ENCODE measurements at regions not wholly inside any gene's neighbourhood (a gene's known extent, or its start where the extent isn't known, plus 50 kb on each side); places are given as distances from the start of the nearest gene placed in this dataset.
"Not testable (repeated sequence)": the region's sequence is repeated elsewhere in the genome, so short reads cannot be mapped to it uniquely, and the experiment has no call there.

DNA sequence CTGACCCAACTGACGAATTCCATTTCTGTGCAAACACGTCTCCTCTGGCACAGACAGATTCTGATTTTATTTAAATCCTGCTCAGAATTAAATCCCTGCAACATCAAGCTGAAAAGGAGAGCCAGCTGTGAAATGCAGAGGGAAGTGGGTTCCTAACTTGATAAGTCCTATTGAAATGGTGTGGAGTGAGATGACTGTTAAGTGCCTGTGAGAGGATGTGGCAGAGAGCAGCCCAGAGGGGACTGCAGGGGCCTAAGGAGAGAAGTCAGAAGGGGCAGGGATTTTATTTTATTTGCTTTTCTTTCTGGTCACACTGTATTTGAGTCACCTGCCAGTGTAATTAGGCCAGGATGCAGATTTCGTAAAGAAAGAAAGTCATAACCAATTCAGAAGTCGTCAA lies 277.4 kb downstream of the NKX6-1 start:
- H3K27me3 ChIP-seq (ENCODE audit: control insufficient read depth in 1 of 2, insufficient read depth in 2 of 2, low read length in 1 of 2), result no peaks in the 10 kb centered on the region
- intact Hi-C loops (cut with DNase I), result no loop called here
- 70 to 74% methylated on average over 4 of the region's 4 CpGs for WGBS, 2 donors
- H3K27ac ChIP-seq (ENCODE audit: low read depth in 1 of 2, low read length in 2 of 2), result no peak overlapping the region
- no peaks in the 10 kb centered on the region for H3K36me3 ChIP-seq (ENCODE audit: control insufficient read depth in 1 of 2, insufficient read depth in 2 of 2, low read length in 1 of 2)
- DNase-seq (no peak), ATAC-seq (ENCODE audit: low FRiP score) (no peak)
- no peaks in the 10 kb centered on the region for H3K9me3 ChIP-seq (ENCODE audit: control insufficient read depth, low read length)
- no peak overlapping the region for H3K4me3 ChIP-seq (ENCODE audit: low read length in 2 of 2)
- H3K4me1 ChIP-seq (ENCODE audit: control insufficient read depth in 1 of 2, insufficient read depth in 2 of 2, low read length in 2 of 2), result no peaks in the 10 kb centered on the region

GRCh38 chr4:84220990-84221389 lies 278.1 kb downstream of the NKX6-1 start:
- Histone ChIP-seq H3K27me3 (ENCODE audit: control insufficient read depth in 1 of 2, insufficient read depth in 2 of 2, low read length in 1 of 2) (no peaks in the 10 kb centered on the region), H3K27ac (ENCODE audit: low read depth in 1 of 2, low read length in 2 of 2) (no peak overlapping the region), H3K36me3 (ENCODE audit: control insufficient read depth in 1 of 2, insufficient read depth in 2 of 2, low read length in 1 of 2) (no peaks in the 10 kb centered on the region), H3K4me3 (ENCODE audit: low read length in 2 of 2) (no peak overlapping the region), H3K4me1 (ENCODE audit: control insufficient read depth in 1 of 2, insufficient read depth in 2 of 2, low read length in 2 of 2) (no peaks in the 10 kb centered on the region), H3K9me3 (ENCODE audit: control insufficient read depth, low read length) (no peaks in the 10 kb centered on the region)
- intact Hi-C loops (cut with DNase I), result no loop called here
- ATAC-seq (ENCODE audit: low FRiP score), result no peak
- 68 to 77% methylated on average over 6 of the region's 6 CpGs for WGBS, 2 donors
- DNase-seq, result no peak

GRCh38 chr4:84219656-84220055 lies 279.4 kb downstream of the NKX6-1 start:
- no peak overlapping the region for H3K4me3 ChIP-seq (ENCODE audit: low read length in 2 of 2)
- H3K36me3 ChIP-seq (ENCODE audit: control insufficient read depth in 1 of 2, insufficient read depth in 2 of 2, low read length in 1 of 2), result no peaks in the 10 kb centered on the region
- no peak for ATAC-seq (ENCODE audit: low FRiP score)
- no peaks in the 10 kb centered on the region for H3K9me3 ChIP-seq (ENCODE audit: control insufficient read depth, low read length)
- 79 to 83% methylated on average over 1 of the region's 1 CpG for WGBS, 2 donors
- no peaks in the 10 kb centered on the region for H3K4me1 ChIP-seq (ENCODE audit: control insufficient read depth in 1 of 2, insufficient read depth in 2 of 2, low read length in 2 of 2)
- intact Hi-C loops (cut with DNase I), result no loop called here
- H3K27ac ChIP-seq (ENCODE audit: low read depth in 1 of 2, low read length in 2 of 2), result no peak overlapping the region
- H3K27me3 ChIP-seq (ENCODE audit: control insufficient read depth in 1 of 2, insufficient read depth in 2 of 2, low read length in 1 of 2), result no peaks in the 10 kb centered on the region
- no peak for DNase-seq

DNA sequence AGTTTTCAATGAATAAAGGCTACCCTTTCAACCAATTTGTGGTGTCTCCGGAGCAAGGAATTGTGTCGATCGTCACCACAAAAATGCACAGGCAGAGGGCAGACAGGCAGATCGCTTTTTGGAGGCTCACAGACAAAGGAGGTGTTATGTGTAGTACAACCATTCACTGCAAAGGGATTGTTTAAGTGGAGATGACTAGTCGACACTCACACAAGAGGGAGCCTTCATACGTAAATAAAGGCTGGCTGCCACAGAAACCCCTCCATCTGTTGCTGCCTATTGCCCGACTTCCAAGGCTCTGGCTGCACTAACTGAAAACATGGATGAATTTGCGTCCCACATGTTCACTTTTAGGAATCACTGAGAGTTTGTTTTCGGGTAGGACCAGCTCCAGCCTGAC lies 281.1 kb downstream of the NKX6-1 start:
- DNase-seq, result no peak
- H3K27ac ChIP-seq (ENCODE audit: low read depth in 1 of 2, low read length in 2 of 2), result no peak overlapping the region
- no peaks in the 10 kb centered on the region for H3K27me3 ChIP-seq (ENCODE audit: control insufficient read depth in 1 of 2, insufficient read depth in 2 of 2, low read length in 1 of 2)
- no peak overlapping the region for H3K4me3 ChIP-seq (ENCODE audit: low read length in 2 of 2)
- H3K9me3 ChIP-seq (ENCODE audit: control insufficient read depth, low read length), result no peaks in the 10 kb centered on the region
- no peaks in the 10 kb centered on the region for H3K4me1 ChIP-seq (ENCODE audit: control insufficient read depth in 1 of 2, insufficient read depth in 2 of 2, low read length in 2 of 2)
- WGBS, 2 donors, result 55 to 62% methylated on average over 9 of the region's 9 CpGs
- H3K36me3 ChIP-seq (ENCODE audit: control insufficient read depth in 1 of 2, insufficient read depth in 2 of 2, low read length in 1 of 2), result no peaks in the 10 kb centered on the region
- intact Hi-C loops (cut with DNase I), result no loop called here
- ATAC-seq (ENCODE audit: low FRiP score), result no peak

GRCh38 chr4:84215217-84215616 lies 283.9 kb downstream of the NKX6-1 start:
- H3K9me3 ChIP-seq (ENCODE audit: control insufficient read depth, low read length), result no peaks in the 10 kb centered on the region
- H3K4me1 ChIP-seq (ENCODE audit: control insufficient read depth in 1 of 2, insufficient read depth in 2 of 2, low read length in 2 of 2), result no peaks in the 10 kb centered on the region
- H3K4me3 ChIP-seq (ENCODE audit: low read length in 2 of 2), result no peak overlapping the region
- ATAC-seq (ENCODE audit: low FRiP score) (no peak), DNase-seq (no peak)
- no peaks in the 10 kb centered on the region for H3K27me3 ChIP-seq (ENCODE audit: control insufficient read depth in 1 of 2, insufficient read depth in 2 of 2, low read length in 1 of 2)
- no peaks in the 10 kb centered on the region for H3K36me3 ChIP-seq (ENCODE audit: control insufficient read depth in 1 of 2, insufficient read depth in 2 of 2, low read length in 1 of 2)
- 81 to 87% methylated on average over 2 of the region's 2 CpGs for WGBS, 2 donors
- intact Hi-C loops (cut with DNase I), result no loop called here
- no peak overlapping the region for H3K27ac ChIP-seq (ENCODE audit: low read depth in 1 of 2, low read length in 2 of 2)

- H3K9me3 ChIP-seq (ENCODE audit: control insufficient read depth, low read length); H3K27ac ChIP-seq (ENCODE audit: low read depth in 1 of 2, low read length in 2 of 2); ATAC-seq (ENCODE audit: low FRiP score); H3K4me3 ChIP-seq (ENCODE audit: low read length in 2 of 2); H3K36me3 ChIP-seq (ENCODE audit: control insufficient read depth in 1 of 2, insufficient read depth in 2 of 2, low read length in 1 of 2); intact Hi-C loops (cut with DNase I); H3K27me3 ChIP-seq (ENCODE audit: control insufficient read depth in 1 of 2, insufficient read depth in 2 of 2, low read length in 1 of 2); DNase-seq; H3K4me1 ChIP-seq (ENCODE audit: control insufficient read depth in 1 of 2, insufficient read depth in 2 of 2, low read length in 2 of 2): not testable (repeated sequence)
- 70 to 86% methylated on average over 4 of the region's 4 CpGs for WGBS, 2 donors
Observed at GRCh38 chr4:84206226-84206625, 292.9 kb downstream of the NKX6-1 start.

GRCh38 chr4:84189144-84189543 lies 309.9 kb downstream of the NKX6-1 start:
- DNase-seq (no peak), ATAC-seq (ENCODE audit: low FRiP score) (no peak)
- no peaks in the 10 kb centered on the region for H3K36me3 ChIP-seq (ENCODE audit: control insufficient read depth in 1 of 2, insufficient read depth in 2 of 2, low read length in 1 of 2)
- no peaks in the 10 kb centered on the region for H3K4me1 ChIP-seq (ENCODE audit: control insufficient read depth in 1 of 2, insufficient read depth in 2 of 2, low read length in 2 of 2)
- no peak overlapping the region for H3K27ac ChIP-seq (ENCODE audit: low read depth in 1 of 2, low read length in 2 of 2)
- H3K9me3 ChIP-seq (ENCODE audit: control insufficient read depth, low read length), result peaks cover 2% of the 10 kb centered on the region
- WGBS, 2 donors, result 26 to 31% methylated on average over 1 of the region's 1 CpG
- no peak overlapping the region for H3K4me3 ChIP-seq (ENCODE audit: low read length in 2 of 2)
- peaks cover 0 to 1% of the 10 kb centered on the region in 2 donors for H3K27me3 ChIP-seq (ENCODE audit: control insufficient read depth in 1 of 2, insufficient read depth in 2 of 2, low read length in 1 of 2)
- intact Hi-C loops (cut with DNase I), result no loop called here

DNA sequence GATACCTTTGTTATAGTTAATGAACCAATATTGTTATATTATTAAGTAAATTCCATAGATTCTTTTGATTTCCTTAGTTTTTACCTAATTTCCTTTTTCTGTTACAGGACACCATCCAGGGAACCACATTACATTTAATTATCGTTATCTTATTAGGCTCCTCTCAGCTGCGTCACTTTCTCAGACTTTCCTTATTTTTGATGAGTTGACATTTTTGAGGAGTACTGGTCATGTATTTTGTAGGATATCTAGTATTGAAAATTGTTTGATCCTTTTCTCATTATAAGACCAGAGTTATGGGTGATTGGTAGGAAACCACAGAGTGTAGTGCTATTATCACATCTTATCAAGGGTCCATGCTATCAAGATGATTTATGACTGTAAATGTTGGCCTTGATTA lies 319.7 kb downstream of the NKX6-1 start:
- Histone ChIP-seq H3K9me3 (ENCODE audit: control insufficient read depth, low read length) (no peaks in the 10 kb centered on the region), H3K27me3 (ENCODE audit: control insufficient read depth in 1 of 2, insufficient read depth in 2 of 2, low read length in 1 of 2) (no peaks in the 10 kb centered on the region), H3K4me1 (ENCODE audit: control insufficient read depth in 1 of 2, insufficient read depth in 2 of 2, low read length in 2 of 2) (no peaks in the 10 kb centered on the region), H3K27ac (ENCODE audit: low read depth in 1 of 2, low read length in 2 of 2) (no peak overlapping the region), H3K36me3 (ENCODE audit: control insufficient read depth in 1 of 2, insufficient read depth in 2 of 2, low read length in 1 of 2) (no peaks in the 10 kb centered on the region), H3K4me3 (ENCODE audit: low read length in 2 of 2) (no peak overlapping the region)
- ATAC-seq (ENCODE audit: low FRiP score) (no peak), DNase-seq (no peak)
- intact Hi-C loops (cut with DNase I), result no loop called here
- WGBS, 2 donors, result 95 to 96% methylated on average over 2 of the region's 2 CpGs

GRCh38 chr4:84177831-84178542 lies 321.1 kb downstream of the NKX6-1 start:
- no peaks in the 10 kb centered on the region for H3K36me3 ChIP-seq (ENCODE audit: control insufficient read depth in 1 of 2, insufficient read depth in 2 of 2, low read length in 1 of 2)
- no peak overlapping the region for H3K4me3 ChIP-seq (ENCODE audit: low read length in 2 of 2)
- no peak overlapping the region for H3K27ac ChIP-seq (ENCODE audit: low read depth in 1 of 2, low read length in 2 of 2)
- DNase-seq, result no peak
- no peak for ATAC-seq (ENCODE audit: low FRiP score)
- H3K27me3 ChIP-seq (ENCODE audit: control insufficient read depth in 1 of 2, insufficient read depth in 2 of 2, low read length in 1 of 2), result no peaks in the 10 kb centered on the region
- H3K9me3 ChIP-seq (ENCODE audit: control insufficient read depth, low read length), result no peaks in the 10 kb centered on the region
- intact Hi-C loops (cut with DNase I), result no loop called here
- WGBS, 2 donors, result 23 to 36% methylated on average over 5 of the region's 5 CpGs
- no peaks in the 10 kb centered on the region for H3K4me1 ChIP-seq (ENCODE audit: control insufficient read depth in 1 of 2, insufficient read depth in 2 of 2, low read length in 2 of 2)

All from aorta (tissue), 5 donors.